DND-41 (cell line): ENCODE measurements at regions not wholly inside any gene's neighbourhood (a gene's known extent, or its start where the extent isn't known, plus 50 kb on each side); places are given as distances from the start of the nearest gene placed in this dataset.

ENCODE experiments used
- ATAC-seq: fragments of 200-7000 bp; cut with Tn5 transposase; 3 replicates; pipeline ENCODE4 v1.9.1; 2021; ENCODE audit warnings: low read depth; ENCODE audit not compliant: insufficient read depth
- DNase-seq: peaks from one replicate; pipeline ENCODE4 v3.0.0-alpha.2; 2020
- H2AFZ ChIP-seq: 2 replicates; pipeline ENCODE4 v1.6.0; 2012; ENCODE audit warnings: low read depth, low read length
- H3K27ac ChIP-seq: 2 replicates; pipeline ENCODE4 v1.5.1; 2012; ENCODE audit warnings: low read length, inconsistent platforms
- H3K27me3 ChIP-seq: fragments of 200-600 bp; sonication (generic); 2 replicates; pipeline ENCODE4 v1.6.0; 2012; ENCODE audit warnings: low read length, mild to moderate bottlenecking, inconsistent platforms; ENCODE audit not compliant: insufficient read depth, poor library complexity
- H3K36me3 ChIP-seq: 2 replicates; pipeline ENCODE4 v1.5.1; 2012; ENCODE audit warnings: low read length, inconsistent platforms; ENCODE audit not compliant: insufficient read depth
- H3K4me1 ChIP-seq: 2 replicates; pipeline ENCODE4 v1.5.1; 2012; ENCODE audit warnings: mild to moderate bottlenecking, low read length; ENCODE audit not compliant: insufficient read depth
- H3K4me2 ChIP-seq: 2 replicates; pipeline ENCODE4 v1.6.0; 2012; ENCODE audit warnings: mild to moderate bottlenecking, moderate library complexity, low read length, inconsistent platforms; ENCODE audit not compliant: insufficient read depth
- H3K4me3 ChIP-seq, 2 experiments: fragments of 200-600 bp in 1 of 2; shearing (Covaris generic) in 1 of 2; 2 replicates each; pipeline ENCODE4 v1.5.1; 2012 to 2016; ENCODE audit warnings: inconsistent platforms in 2 of 2, low read length in 2 of 2, mild to moderate bottlenecking in 2 of 2, low read depth in 1 of 2, moderate library complexity in 1 of 2
- H3K79me2 ChIP-seq: 2 replicates; pipeline ENCODE4 v1.6.0; 2012; ENCODE audit warnings: low read length, inconsistent platforms; ENCODE audit not compliant: insufficient read depth
- H3K9ac ChIP-seq: 2 replicates; pipeline ENCODE4 v1.6.0; 2012; ENCODE audit warnings: low read depth, mild to moderate bottlenecking, inconsistent platforms, low read length, moderate library complexity
- H3K9me3 ChIP-seq: 2 replicates; pipeline ENCODE4 v1.5.1; 2012; ENCODE audit warnings: low read length, moderate library complexity, mild to moderate bottlenecking, inconsistent platforms; ENCODE audit not compliant: insufficient read depth, severe bottlenecking
- H4K20me1 ChIP-seq: 2 replicates; pipeline ENCODE4 v1.6.0; 2012; ENCODE audit warnings: low read length; ENCODE audit not compliant: insufficient read depth
- EZH2 ChIP-seq: IDR thresholded peaks from 3 replicates; pipeline ENCODE4 v1.6.1; 2012; ENCODE audit warnings: borderline replicate concordance, low read depth, mild to moderate bottlenecking, moderate library complexity, low read length, inconsistent platforms; ENCODE audit not compliant: severe bottlenecking
- TF ChIP-seq, protein P1 (sequence below): IDR thresholded peaks from 2 replicates; pipeline ENCODE4 v1.5.1; 2012; ENCODE audit warnings: borderline replicate concordance, low read length, moderate library complexity, mild to moderate bottlenecking; ENCODE audit not compliant: poor library complexity, severe bottlenecking; ENCODE audit errors: extremely low read depth

DNA sequence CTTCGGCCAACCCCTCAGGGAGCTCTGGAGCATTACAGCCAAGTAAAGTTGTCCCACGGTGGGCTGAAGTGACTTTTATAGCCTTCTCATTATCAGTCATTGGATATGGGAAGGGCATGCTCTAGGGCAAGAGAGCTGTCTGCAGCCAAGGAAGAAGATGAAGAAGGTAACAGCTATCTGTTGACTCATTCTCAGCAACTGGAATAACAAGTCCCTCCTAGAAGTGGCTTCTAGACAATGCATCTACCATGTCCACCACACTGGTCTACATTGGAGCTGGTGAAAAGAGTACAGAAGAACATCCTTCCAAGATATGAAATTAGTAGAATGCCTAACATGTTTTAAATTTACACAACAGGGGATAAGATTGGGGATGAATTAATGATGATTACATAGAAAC is 524.2 kb downstream of the ACTL7B start:
- Histone ChIP-seq H3K27ac (no peak overlapping the region), H3K27me3 (no peaks in the 10 kb centered on the region)

GRCh38 chr9:108325406-108325805 is 530.4 kb downstream of the ACTL7B start:
- H3K79me2 ChIP-seq = no peaks in the 10 kb centered on the region
- no peak for ATAC-seq

More for the DNA sequence above, 524.2 kb downstream of the ACTL7B start:
- no peaks in the 10 kb centered on the region for H3K9me3 ChIP-seq
- H3K36me3 ChIP-seq = no peaks in the 10 kb centered on the region
- ATAC-seq (no peak), DNase-seq (no peak)
- H2AFZ ChIP-seq = no peak overlapping the region
- TF ChIP-seq, protein P1, sequence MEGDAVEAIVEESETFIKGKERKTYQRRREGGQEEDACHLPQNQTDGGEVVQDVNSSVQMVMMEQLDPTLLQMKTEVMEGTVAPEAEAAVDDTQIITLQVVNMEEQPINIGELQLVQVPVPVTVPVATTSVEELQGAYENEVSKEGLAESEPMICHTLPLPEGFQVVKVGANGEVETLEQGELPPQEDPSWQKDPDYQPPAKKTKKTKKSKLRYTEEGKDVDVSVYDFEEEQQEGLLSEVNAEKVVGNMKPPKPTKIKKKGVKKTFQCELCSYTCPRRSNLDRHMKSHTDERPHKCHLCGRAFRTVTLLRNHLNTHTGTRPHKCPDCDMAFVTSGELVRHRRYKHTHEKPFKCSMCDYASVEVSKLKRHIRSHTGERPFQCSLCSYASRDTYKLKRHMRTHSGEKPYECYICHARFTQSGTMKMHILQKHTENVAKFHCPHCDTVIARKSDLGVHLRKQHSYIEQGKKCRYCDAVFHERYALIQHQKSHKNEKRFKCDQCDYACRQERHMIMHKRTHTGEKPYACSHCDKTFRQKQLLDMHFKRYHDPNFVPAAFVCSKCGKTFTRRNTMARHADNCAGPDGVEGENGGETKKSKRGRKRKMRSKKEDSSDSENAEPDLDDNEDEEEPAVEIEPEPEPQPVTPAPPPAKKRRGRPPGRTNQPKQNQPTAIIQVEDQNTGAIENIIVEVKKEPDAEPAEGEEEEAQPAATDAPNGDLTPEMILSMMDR = no peak
- no peak for TF ChIP-seq EZH2
- no peaks in the 10 kb centered on the region for H3K4me1 ChIP-seq
- H3K4me2 ChIP-seq = no peak overlapping the region
- no peaks in the 10 kb centered on the region for H4K20me1 ChIP-seq
- no peak overlapping the region for H3K4me3 ChIP-seq
- H3K9ac ChIP-seq = no peak overlapping the region
- no peaks in the 10 kb centered on the region for H3K79me2 ChIP-seq

GRCh38 chr9:108323615-108324014 is 532.2 kb downstream of the ACTL7B start:
- no peak for DNase-seq
- H3K79me2 ChIP-seq = no peaks in the 10 kb centered on the region
- H3K27ac ChIP-seq = no peak overlapping the region
- H3K4me1 ChIP-seq = no peaks in the 10 kb centered on the region
- no peaks in the 10 kb centered on the region for H3K36me3 ChIP-seq
- no peak for TF ChIP-seq EZH2
- TF ChIP-seq, protein P1 = no peak
- no peak overlapping the region for H3K4me2 ChIP-seq
- no peak overlapping the region for H3K9ac ChIP-seq
- no peaks in the 10 kb centered on the region for H4K20me1 ChIP-seq
- H3K27me3 ChIP-seq = no peaks in the 10 kb centered on the region
- no peak overlapping the region for H3K4me3 ChIP-seq
- no peak for ATAC-seq
- H2AFZ ChIP-seq = no peak overlapping the region
- no peaks in the 10 kb centered on the region for H3K9me3 ChIP-seq

More at GRCh38 chr9:108325406-108325805, 530.4 kb downstream of the ACTL7B start:
- H3K4me2 ChIP-seq = no peak overlapping the region
- TF ChIP-seq, protein P1 = no peak
- no peak for TF ChIP-seq EZH2
- no peak overlapping the region for H3K27ac ChIP-seq
- no peak overlapping the region for H3K4me3 ChIP-seq
- no peak for DNase-seq
- H3K4me1 ChIP-seq = no peaks in the 10 kb centered on the region
- H2AFZ ChIP-seq = no peak overlapping the region
- no peaks in the 10 kb centered on the region for H3K36me3 ChIP-seq
- H3K27me3 ChIP-seq = no peaks in the 10 kb centered on the region
- no peaks in the 10 kb centered on the region for H4K20me1 ChIP-seq
- H3K9me3 ChIP-seq = no peaks in the 10 kb centered on the region
- no peak overlapping the region for H3K9ac ChIP-seq
